Endothelial cell of umbilical vein (primary cell): ENCODE measurements at regions not wholly inside any gene's neighbourhood (a gene's known extent, or its start where the extent isn't known, plus 50 kb on each side); places are given as distances from the start of the nearest gene placed in this dataset.

Experiments used
- BruUV-seq: library from RNA; stranded (reverse); fragments of 400-500 nt; replicated peaks from 2 replicates; lab custom pipeline; 2021; lab: Mats Ljungman, UMichigan
- CTCF ChIA-PET: fragments of 300-600, 350-600 bp; sonication (Branson Sonifier 250); formaldehyde crosslinking; loops from one replicate; lab custom pipeline; 2021; ENCODE audit warnings: antibody characterized with exemption, inconsistent platforms; lab: Charles Lee
- POLR2A ChIA-PET: fragments of 300-600, 350-600 bp; sonication (Branson Sonifier 250); formaldehyde crosslinking; loops from one replicate; lab custom pipeline; 2021; ENCODE audit warnings: antibody characterized with exemption, inconsistent platforms; lab: Charles Lee
- DNase-seq: peaks from one replicate; pipeline ENCODE4 v3.0.0-alpha.2; 2011; ENCODE audit warnings: low read depth, low spot score
- FAIRE-seq: peaks from 2 replicates; lab custom pipeline; 2011; peaks lifted over from hg19 to GRCh38; lab: Jason Lieb, UNC
- H2AFZ ChIP-seq: 2 replicates; pipeline ENCODE4 v1.6.0; 2012; ENCODE audit warnings: low read depth, low read length, control low read depth, inconsistent platforms
- H3K27ac ChIP-seq: 2 replicates; pipeline ENCODE4 v1.5.1; 2011; ENCODE audit warnings: low read depth, mild to moderate bottlenecking, control low read depth, low read length, moderate library complexity; ENCODE audit not compliant: insufficient read depth
- H3K27me3 ChIP-seq, 2 experiments: 2 replicates each; pipeline versions ENCODE4 v1.6.0 to v1.6.1; 2011; ENCODE audit warnings: low read length in 2 of 2, mixed read lengths in 1 of 2; ENCODE audit not compliant: control insufficient read depth in 2 of 2, insufficient read depth in 2 of 2
- H3K36me3 ChIP-seq, 2 experiments: 2 replicates in 1 of 2; 3 replicates in 1 of 2; pipeline ENCODE4 v1.5.1; 2011; ENCODE audit warnings: low read length in 2 of 2, mild to moderate bottlenecking in 1 of 2, moderate library complexity in 1 of 2; ENCODE audit not compliant: control insufficient read depth in 2 of 2, insufficient read depth in 2 of 2; ENCODE audit errors: extremely low read depth in 1 of 2
- H3K4me1 ChIP-seq: 3 replicates; pipeline ENCODE4 v1.5.1; 2011; ENCODE audit warnings: mild to moderate bottlenecking, low read length; ENCODE audit not compliant: control insufficient read depth, insufficient read depth; ENCODE audit errors: extremely low read depth
- H3K4me2 ChIP-seq: 2 replicates; pipeline ENCODE4 v1.6.1; 2011; ENCODE audit warnings: low read length, control low read depth, mixed read lengths; ENCODE audit not compliant: insufficient read depth
- H3K4me3 ChIP-seq, 3 experiments: fragments of 200-600 bp in 1 of 3; sonication (generic), shearing (Covaris generic) in 1 of 3; replicated peaks in 1 of 3; 2 replicates each; pipeline ENCODE4 v1.5.1; 2011 to 2016; ENCODE audit warnings: control low read depth in 3 of 3, low read length in 3 of 3, mild to moderate bottlenecking in 2 of 3, inconsistent platforms in 1 of 3, low read depth in 1 of 3, moderate library complexity in 1 of 3; ENCODE audit not compliant: insufficient read depth in 1 of 3
- H3K79me2 ChIP-seq: 2 replicates; pipeline ENCODE4 v1.6.0; 2012; ENCODE audit warnings: low read length, inconsistent platforms; ENCODE audit not compliant: control insufficient read depth, insufficient read depth
- H3K9ac ChIP-seq: replicated peaks from 2 replicates; pipeline ENCODE3; 2011; ENCODE audit warnings: low read length, control low read depth; ENCODE audit not compliant: insufficient read depth; ENCODE audit errors: extremely low read depth
- H3K9me1 ChIP-seq: replicated peaks from 3 replicates; pipeline ENCODE4 v1.6.0; 2011; ENCODE audit warnings: mild to moderate bottlenecking, low read length; ENCODE audit not compliant: control insufficient read depth, insufficient read depth; ENCODE audit errors: extremely low read depth
- H3K9me3 ChIP-seq: replicated peaks from 2 replicates; pipeline ENCODE4 v1.5.1; 2012; ENCODE audit warnings: low read length, inconsistent platforms; ENCODE audit not compliant: control insufficient read depth, insufficient read depth
- H4K20me1 ChIP-seq: replicated peaks from 2 replicates; pipeline ENCODE3; 2011; ENCODE audit warnings: mild to moderate bottlenecking, low read length; ENCODE audit not compliant: control insufficient read depth, insufficient read depth; ENCODE audit errors: extremely low read depth
- EZH2 ChIP-seq: IDR thresholded peaks from 2 replicates; pipeline ENCODE4 v1.6.1; 2012; ENCODE audit warnings: borderline replicate concordance, low read depth, mild to moderate bottlenecking, moderate library complexity, low read length, inconsistent platforms; ENCODE audit not compliant: severe bottlenecking
- FOS ChIP-seq: IDR thresholded peaks from 2 replicates; pipeline ENCODE4 v1.6.1; 2011; ENCODE audit warnings: mild to moderate bottlenecking, low read length, moderate library complexity, borderline replicate concordance; ENCODE audit not compliant: insufficient read depth
- GATA2 ChIP-seq: IDR thresholded peaks from 2 replicates; pipeline ENCODE4 v1.7.0; 2011; ENCODE audit warnings: low read depth, mild to moderate bottlenecking, moderate library complexity, mixed read lengths, low read length; ENCODE audit not compliant: insufficient read length, insufficient read depth
- JUN ChIP-seq: IDR thresholded peaks from 2 replicates; pipeline ENCODE4 v1.6.1; 2011; ENCODE audit warnings: borderline replicate concordance, low read depth; ENCODE audit not compliant: insufficient read length, insufficient read depth
- MAX ChIP-seq: IDR thresholded peaks from 2 replicates; pipeline ENCODE4 v1.6.1; 2011; ENCODE audit not compliant: insufficient read depth, insufficient read length
- MYC ChIP-seq: IDR thresholded peaks from one replicate; pipeline ENCODE4 v1.6.1; 2011; ENCODE audit warnings: mild to moderate bottlenecking, low read depth, low read length
- POLR2A ChIP-seq: IDR thresholded peaks from 2 replicates; pipeline ENCODE4 v1.6.1; 2012; ENCODE audit warnings: low read depth, mild to moderate bottlenecking, control low read depth, low read length
- POLR2AphosphoS5 ChIP-seq: IDR thresholded peaks from 2 replicates; pipeline ENCODE4 v1.6.1; 2012; ENCODE audit warnings: low read depth, mild to moderate bottlenecking, control low read depth, low read length, moderate library complexity; ENCODE audit not compliant: insufficient read depth
- dilution Hi-C: fragments of 300-500 bp; cut with MboI; formaldehyde crosslinking; loops from one replicate; pipeline ENCODE4 v1.15.0; 2019; ENCODE audit warnings: low sequenced_read_pairs; ENCODE audit not compliant: extremely low pct_ligation_motif_present
- intact Hi-C: fragments of 100-400 bp; cut with micrococcal nuclease; formaldehyde crosslinking; loops from one replicate; pipeline ENCODE4 v1.10.0; 2022
- TF ChIP-seq, protein P1 (sequence below), 2 donors: IDR thresholded peaks; 1 replicate in 1 of 2; 2 replicates in 1 of 2; pipeline ENCODE4 v1.5.1; 2011; ENCODE audit warnings: low read length in 2 of 2, mild to moderate bottlenecking in 2 of 2, moderate library complexity in 2 of 2, control low read depth in 1 of 2, inconsistent platforms in 1 of 2, low read depth in 1 of 2; ENCODE audit not compliant: insufficient read depth in 1 of 2; ENCODE audit errors: extremely low read depth in 1 of 2

GRCh38 chr9:113719919-113720318 is 156.2 kb upstream of the ZNF618 start:
- ChIA-PET CTCF (interaction anchor here (1.1 to 1.7 kb wide), 4 partner anchors 12 to 38 kb away, joined by 3 to 6 read pairs (median 4); no protein-coding TSS in a partner anchor), POLR2A (no interaction called here)
- DNase-seq: no peak
- H3K27ac ChIP-seq: no peak overlapping the region
- H2AFZ ChIP-seq: no peak overlapping the region
- BruUV-seq: no TSS peak
- peaks cover 18 to 43% of the 10 kb centered on the region in 2 experiments for H3K27me3 ChIP-seq
- H3K4me3 ChIP-seq: no peak overlapping the region
- TF ChIP-seq POLR2A: no peak
- no peak for TF ChIP-seq JUN
- no peak for TF ChIP-seq FOS
- TF ChIP-seq, protein P1, sequence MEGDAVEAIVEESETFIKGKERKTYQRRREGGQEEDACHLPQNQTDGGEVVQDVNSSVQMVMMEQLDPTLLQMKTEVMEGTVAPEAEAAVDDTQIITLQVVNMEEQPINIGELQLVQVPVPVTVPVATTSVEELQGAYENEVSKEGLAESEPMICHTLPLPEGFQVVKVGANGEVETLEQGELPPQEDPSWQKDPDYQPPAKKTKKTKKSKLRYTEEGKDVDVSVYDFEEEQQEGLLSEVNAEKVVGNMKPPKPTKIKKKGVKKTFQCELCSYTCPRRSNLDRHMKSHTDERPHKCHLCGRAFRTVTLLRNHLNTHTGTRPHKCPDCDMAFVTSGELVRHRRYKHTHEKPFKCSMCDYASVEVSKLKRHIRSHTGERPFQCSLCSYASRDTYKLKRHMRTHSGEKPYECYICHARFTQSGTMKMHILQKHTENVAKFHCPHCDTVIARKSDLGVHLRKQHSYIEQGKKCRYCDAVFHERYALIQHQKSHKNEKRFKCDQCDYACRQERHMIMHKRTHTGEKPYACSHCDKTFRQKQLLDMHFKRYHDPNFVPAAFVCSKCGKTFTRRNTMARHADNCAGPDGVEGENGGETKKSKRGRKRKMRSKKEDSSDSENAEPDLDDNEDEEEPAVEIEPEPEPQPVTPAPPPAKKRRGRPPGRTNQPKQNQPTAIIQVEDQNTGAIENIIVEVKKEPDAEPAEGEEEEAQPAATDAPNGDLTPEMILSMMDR (IDR thresholded peaks at IDR 0.05; ENCODE audit: extremely low read depth in 1 of 2, insufficient read depth in 1 of 2, low read depth in 1 of 2, low read length in 2 of 2): no peak
- TF ChIP-seq MYC: no peak
- TF ChIP-seq MAX: no peak
- TF ChIP-seq GATA2: no peak
- TF ChIP-seq POLR2AphosphoS5: no peak
- no peak for TF ChIP-seq EZH2
- intact Hi-C loops: no loop called here
- no peak overlapping the region for H3K4me2 ChIP-seq
- H3K4me1 ChIP-seq: no peaks in the 10 kb centered on the region
- dilution Hi-C loops: no loop called here
- FAIRE-seq: no peak
- H3K9me3 ChIP-seq: no peaks in the 10 kb centered on the region
- no peaks in the 10 kb centered on the region for H3K9me1 ChIP-seq
- no peaks in the 10 kb centered on the region for H3K79me2 ChIP-seq
- H3K36me3 ChIP-seq: no peaks in the 10 kb centered on the region
- H4K20me1 ChIP-seq: no peaks in the 10 kb centered on the region
- no peak overlapping the region for H3K9ac ChIP-seq
